GM10266 (cell line): ENCODE measurements at regions not wholly inside any gene's neighbourhood (a gene's known extent, or its start where the extent isn't known, plus 50 kb on each side); places are given as distances from the start of the nearest gene placed in this dataset.

Experiments used
- DNase-seq: peaks from one replicate; pipeline ENCODE4 v3.0.0; 2012; ENCODE audit errors: extremely low spot score
- TF ChIP-seq, protein P1 (sequence below): IDR thresholded peaks from 2 replicates; pipeline ENCODE4 v1.5.1; 2012; ENCODE audit warnings: mild to moderate bottlenecking, low read depth; ENCODE audit not compliant: control insufficient read depth, insufficient read depth; ENCODE audit errors: missing control alignments

DNA sequence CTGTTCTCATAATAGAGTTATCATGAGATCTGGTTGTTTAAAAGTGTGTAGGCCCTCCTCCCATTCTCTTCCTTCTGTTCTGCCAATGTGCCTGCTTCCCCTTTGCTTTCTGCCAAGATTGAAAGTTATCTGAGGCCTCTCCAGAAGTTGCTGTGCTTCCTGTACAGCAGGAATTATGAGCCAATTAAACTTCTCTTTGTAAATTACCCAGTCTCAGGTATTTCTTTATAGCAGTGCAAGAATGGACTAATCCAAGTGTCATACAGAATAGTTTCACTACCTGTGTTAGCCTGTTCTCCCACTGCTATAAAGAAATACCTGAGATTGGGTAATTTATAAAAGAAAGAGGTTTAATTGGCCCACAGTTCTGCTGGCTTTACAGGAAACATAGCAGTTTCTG lies 100.0 kb downstream of the CD24 start:
- DNase-seq = no peak
- TF ChIP-seq, protein P1, sequence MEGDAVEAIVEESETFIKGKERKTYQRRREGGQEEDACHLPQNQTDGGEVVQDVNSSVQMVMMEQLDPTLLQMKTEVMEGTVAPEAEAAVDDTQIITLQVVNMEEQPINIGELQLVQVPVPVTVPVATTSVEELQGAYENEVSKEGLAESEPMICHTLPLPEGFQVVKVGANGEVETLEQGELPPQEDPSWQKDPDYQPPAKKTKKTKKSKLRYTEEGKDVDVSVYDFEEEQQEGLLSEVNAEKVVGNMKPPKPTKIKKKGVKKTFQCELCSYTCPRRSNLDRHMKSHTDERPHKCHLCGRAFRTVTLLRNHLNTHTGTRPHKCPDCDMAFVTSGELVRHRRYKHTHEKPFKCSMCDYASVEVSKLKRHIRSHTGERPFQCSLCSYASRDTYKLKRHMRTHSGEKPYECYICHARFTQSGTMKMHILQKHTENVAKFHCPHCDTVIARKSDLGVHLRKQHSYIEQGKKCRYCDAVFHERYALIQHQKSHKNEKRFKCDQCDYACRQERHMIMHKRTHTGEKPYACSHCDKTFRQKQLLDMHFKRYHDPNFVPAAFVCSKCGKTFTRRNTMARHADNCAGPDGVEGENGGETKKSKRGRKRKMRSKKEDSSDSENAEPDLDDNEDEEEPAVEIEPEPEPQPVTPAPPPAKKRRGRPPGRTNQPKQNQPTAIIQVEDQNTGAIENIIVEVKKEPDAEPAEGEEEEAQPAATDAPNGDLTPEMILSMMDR = no peak

DNA sequence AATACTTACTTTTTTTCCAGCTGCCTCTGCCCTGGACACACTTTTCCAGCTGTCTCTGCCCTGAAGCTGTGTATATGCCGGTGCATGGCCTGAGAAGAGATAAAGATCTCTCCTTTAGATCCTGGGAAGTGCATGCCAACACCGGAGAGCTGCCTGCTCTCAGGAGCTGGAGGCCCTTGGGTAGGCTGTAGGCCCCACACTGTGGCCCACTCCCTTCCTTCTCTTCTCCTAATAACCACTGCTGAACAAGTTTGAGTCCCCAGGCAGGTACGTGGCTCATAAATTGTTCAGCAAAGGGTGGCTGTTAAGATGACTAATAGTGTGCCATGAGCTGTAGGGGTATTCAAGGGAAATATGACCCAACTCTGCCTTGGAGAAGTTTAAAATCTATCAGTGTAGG lies 102.5 kb downstream of the CD24 start:
- DNase-seq = no peak
- TF ChIP-seq, protein P1 = no peak

DNA sequence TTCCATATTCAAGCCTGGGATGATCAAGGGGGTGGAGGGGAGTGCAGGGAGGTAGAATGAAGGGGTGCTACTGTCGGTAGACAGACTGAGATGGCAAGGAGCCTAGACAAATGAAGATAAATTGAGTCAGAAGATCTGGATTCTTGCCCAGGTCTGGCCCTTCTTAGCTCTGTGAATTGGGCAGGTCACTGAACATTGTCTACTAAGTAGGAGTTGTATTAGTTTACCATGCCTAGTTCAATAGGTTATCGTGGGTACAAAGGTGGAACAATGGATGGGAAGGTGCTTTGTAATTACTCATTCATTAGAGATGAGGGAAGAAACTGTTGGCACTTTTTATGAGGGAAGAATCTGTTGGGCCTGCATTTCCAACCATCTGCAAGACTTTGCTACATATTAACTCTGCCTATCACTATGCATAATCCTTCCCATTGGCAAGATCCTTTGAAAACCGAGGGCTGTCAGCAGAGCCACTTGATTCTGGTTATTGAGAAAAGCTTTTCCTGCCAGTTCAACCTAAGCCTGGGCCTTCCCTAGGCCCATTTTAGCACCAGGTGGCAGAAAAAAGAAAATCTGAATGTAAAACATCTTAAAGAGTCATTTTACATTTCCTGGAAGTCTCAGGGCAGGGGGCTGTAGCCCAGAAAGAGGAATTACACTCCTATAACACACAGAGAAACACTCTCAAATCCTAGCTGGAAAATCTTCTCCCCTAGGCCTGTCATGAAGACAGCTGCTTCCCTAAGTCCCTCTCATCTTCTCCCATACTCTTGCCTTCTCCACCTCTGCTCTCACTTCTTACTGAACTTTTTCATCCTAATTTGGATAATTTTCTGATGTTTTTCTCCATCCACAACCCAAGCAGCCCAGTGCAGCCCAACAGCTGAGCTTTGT lies 103.5 kb downstream of the CD24 start:
- TF ChIP-seq, protein P1 = no peak
- DNase-seq = no peak

DNA sequence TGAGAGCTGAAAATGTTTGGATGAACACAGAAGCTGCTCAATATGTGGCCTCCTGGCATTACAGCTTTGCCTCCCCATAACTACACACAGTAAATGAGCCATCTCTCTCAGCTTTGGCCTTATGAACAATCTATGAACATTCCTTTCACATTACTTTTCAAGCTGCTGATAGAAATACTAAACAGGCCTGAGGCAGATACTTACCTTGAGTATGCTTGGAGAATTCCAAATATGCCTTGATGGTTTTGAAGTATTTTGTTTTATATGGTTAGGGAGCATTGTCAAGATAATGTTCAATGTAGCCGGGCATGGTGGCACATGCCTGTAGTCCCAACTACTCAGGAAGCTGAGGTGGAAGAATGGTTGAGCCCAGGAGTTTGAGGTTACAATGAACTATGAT lies 104.5 kb downstream of the CD24 start:
- no peak for DNase-seq

DNA sequence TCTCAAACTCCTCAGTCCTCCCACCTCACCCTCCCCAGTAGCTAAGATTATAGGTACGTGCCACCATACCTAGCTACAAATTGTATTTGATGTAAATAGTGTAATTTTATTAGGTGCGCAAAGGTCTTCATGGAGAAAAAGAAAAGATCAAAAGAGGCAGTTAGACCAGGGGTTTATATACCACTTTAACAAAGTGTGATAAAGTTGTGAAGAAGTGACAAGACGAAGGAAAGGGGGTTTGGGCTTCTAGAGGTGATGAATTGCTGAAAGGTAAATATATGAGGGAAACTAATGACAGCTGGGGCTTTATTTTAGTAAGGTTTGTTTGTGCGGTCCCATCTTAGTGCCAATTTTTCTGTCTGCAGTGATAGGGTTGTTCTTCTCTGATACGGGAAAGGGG lies 105.3 kb downstream of the CD24 start:
- DNase-seq = no peak
- TF ChIP-seq, protein P1 = no peak

More for the DNA sequence above, 104.5 kb downstream of the CD24 start:
- TF ChIP-seq, protein P1 = no peak

DNA sequence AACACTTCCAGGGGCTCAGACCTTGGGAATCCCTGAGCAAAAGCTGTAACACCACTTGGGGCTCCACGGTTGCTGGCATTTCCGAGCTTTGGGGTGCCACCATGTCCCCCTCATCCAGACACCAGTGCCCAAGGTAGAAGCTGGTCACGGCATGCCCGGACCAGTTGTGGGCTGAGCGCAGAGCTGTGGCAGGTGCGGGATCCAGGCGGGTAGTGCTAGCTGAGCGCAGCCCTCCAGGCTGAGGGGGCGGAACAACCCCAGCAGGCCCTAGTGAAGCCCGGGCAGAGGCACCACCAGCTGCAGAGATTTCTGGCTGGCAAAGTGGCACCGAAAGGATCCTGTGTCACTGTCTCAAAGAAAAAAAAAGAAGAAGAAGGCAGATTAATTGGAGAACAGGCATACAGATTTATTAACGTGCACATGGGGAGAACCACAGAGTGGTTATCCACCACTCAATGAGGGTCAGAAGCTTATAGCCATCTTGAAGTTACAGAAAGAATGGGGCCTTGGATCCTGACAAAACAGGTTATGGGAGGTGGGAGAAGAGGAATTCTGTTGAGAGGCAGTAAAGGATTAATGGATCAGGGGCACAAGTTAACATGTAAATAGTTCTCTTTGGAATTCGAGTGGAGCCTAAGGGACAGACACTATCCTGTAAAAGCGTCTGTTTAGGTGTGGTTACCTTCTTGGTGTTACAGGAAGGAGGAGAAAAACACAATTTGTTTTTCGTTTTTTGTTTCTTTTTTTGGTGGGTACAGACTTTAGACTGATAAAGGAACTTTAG lies 107.5 kb downstream of the CD24 start:
- DNase-seq = no peak
- TF ChIP-seq, protein P1 = no peak

DNA sequence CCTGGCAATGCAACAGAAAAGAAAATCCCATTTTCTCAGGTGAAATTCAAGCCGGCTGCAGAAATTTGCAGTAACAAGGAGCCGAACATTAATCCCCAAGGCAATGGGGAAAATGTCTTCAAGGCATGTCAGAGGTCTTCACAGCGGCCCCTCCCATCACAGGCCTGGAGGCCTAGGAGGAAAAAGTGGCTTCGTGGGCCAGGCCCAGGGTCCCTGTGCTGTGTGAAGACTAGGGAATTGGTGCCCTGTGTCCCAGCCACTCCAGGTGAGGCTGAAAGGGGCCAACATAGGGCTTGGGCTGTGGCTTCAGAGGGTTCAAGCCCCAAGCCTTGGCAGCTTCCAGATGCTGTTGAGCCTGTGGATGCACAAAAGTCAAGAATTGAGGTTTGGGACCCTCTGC lies 111.7 kb downstream of the CD24 start:
- DNase-seq = no peak
- TF ChIP-seq, protein P1 = no peak
